Prostate gland (tissue), 2 donors: ENCODE measurements at regions not wholly inside any gene's neighbourhood (a gene's known extent, or its start where the extent isn't known, plus 50 kb on each side); places are given as distances from the start of the nearest gene placed in this dataset.

Experiments used
- DNase-seq: peaks from one replicate; pipeline ENCODE4 v3.0.0-alpha.2; 2019; ENCODE audit warnings: low spot score
- H3K27ac ChIP-seq, 2 donors: fragments of 200-600 bp; sonication (generic); 2 replicates each; pipeline ENCODE4 v1.5.1; 2017 to 2019
- H3K27me3 ChIP-seq: fragments of 200-600 bp; sonication (generic); replicated peaks from 2 replicates; pipeline ENCODE4 v1.5.1; 2019; ENCODE audit not compliant: insufficient read depth
- H3K36me3 ChIP-seq, 2 donors: fragments of 200-600 bp; sonication (generic); 1 replicate in 1 of 2; 2 replicates in 1 of 2; pipeline versions ENCODE4 v1.5.1 to v1.8.1; 2017 to 2019
- H3K4me1 ChIP-seq: fragments of 200-600 bp; sonication (generic); replicated peaks from 2 replicates; pipeline ENCODE4 v1.5.1; 2019
- H3K4me3 ChIP-seq, 2 donors: fragments of 200-600 bp; sonication (generic); 2 replicates each; pipeline ENCODE4 v1.5.1; 2017 to 2019
- H3K9me3 ChIP-seq: fragments of 200-600 bp; sonication (generic); 2 replicates; pipeline ENCODE4 v1.5.1; 2017
- CTCF ChIP-seq, 4 experiments: fragments of 200-600 bp in 2 of 4; fragments of 450-650 bp in 2 of 4; sonication (generic) in 2 of 4; IDR thresholded peaks; 1 replicate in 3 of 4; 2 replicates in 1 of 4; pipeline ENCODE4 v1.5.1; 2016 to 2019; ENCODE audit warnings: antibody characterized with exemption in 4 of 4, mild to moderate bottlenecking in 2 of 4, moderate library complexity in 2 of 4
- POLR2A ChIP-seq: fragments of 450-650 bp; IDR thresholded peaks from one replicate; pipeline ENCODE4 v1.6.1; 2016; ENCODE audit warnings: antibody characterized with exemption, mild to moderate bottlenecking
- POLR2AphosphoS5 ChIP-seq: sonication (generic); formaldehyde crosslinking; IDR thresholded peaks from one replicate; pipeline ENCODE4 v1.6.1; 2017; ENCODE audit warnings: antibody characterized with exemption
- WGBS: methylation state at CpG from one replicate; pipeline ENCODE4 v1.1.5; 2018; 5-methylcytosine and 5-hydroxymethylcytosine counted together
- intact Hi-C: fragments of 100-400 bp; cut with DNase I; formaldehyde crosslinking; loops from one replicate; pipeline ENCODE4 v1.14.2; 2022

GRCh38 chr6:100959280-100959679 is 78.2 kb upstream of the ASCC3 start:
- Histone ChIP-seq H3K36me3 (no peaks in the 10 kb centered on the region), H3K4me1 (no peaks in the 10 kb centered on the region), H3K27me3 (no peaks in the 10 kb centered on the region), H3K27ac (no peak overlapping the region), H3K9me3 (no peaks in the 10 kb centered on the region), H3K4me3 (no peak overlapping the region)
- intact Hi-C loops = no loop called here
- TF ChIP-seq POLR2A (no peak), POLR2AphosphoS5 (no peak), CTCF (IDR thresholded peaks at IDR 0.05) (no peak)
- 90% methylated on average over 3 of the region's 3 CpGs for WGBS
- no peak for DNase-seq

GRCh38 chr6:100962466-100962865 is 81.3 kb upstream of the ASCC3 start:
- Histone ChIP-seq H3K9me3 (no peaks in the 10 kb centered on the region), H3K27me3 (no peaks in the 10 kb centered on the region), H3K27ac (no peak overlapping the region), H3K4me3 (no peak overlapping the region), H3K36me3 (no peaks in the 10 kb centered on the region), H3K4me1 (no peaks in the 10 kb centered on the region)
- 96% methylated on average over 1 of the region's 1 CpG for WGBS
- intact Hi-C loops = no loop called here
- TF ChIP-seq POLR2AphosphoS5 (no peak), CTCF (IDR thresholded peaks at IDR 0.05) (no peak), POLR2A (no peak)
- DNase-seq = no peak

GRCh38 chr6:100965067-100965466 is 83.9 kb upstream of the ASCC3 start:
- no peaks in the 10 kb centered on the region for H3K27me3 ChIP-seq
- no peak overlapping the region for H3K4me3 ChIP-seq
- H3K9me3 ChIP-seq = no peaks in the 10 kb centered on the region
- no peak overlapping the region for H3K27ac ChIP-seq
- DNase-seq = no peak
- intact Hi-C loops = no loop called here
- TF ChIP-seq POLR2A = no peak
- TF ChIP-seq CTCF (IDR thresholded peaks at IDR 0.05) = no peak
- no peak for TF ChIP-seq POLR2AphosphoS5
- no peaks in the 10 kb centered on the region for H3K4me1 ChIP-seq
- H3K36me3 ChIP-seq = no peaks in the 10 kb centered on the region

GRCh38 chr6:100968949-100969348 is 87.8 kb upstream of the ASCC3 start:
- H3K36me3 ChIP-seq = no peaks in the 10 kb centered on the region
- DNase-seq = no peak
- H3K4me3 ChIP-seq = no peak overlapping the region
- intact Hi-C loops = no loop called here
- WGBS = 91% methylated on average over 6 of the region's 6 CpGs
- no peaks in the 10 kb centered on the region for H3K9me3 ChIP-seq
- H3K27me3 ChIP-seq = no peaks in the 10 kb centered on the region
- no peak overlapping the region for H3K27ac ChIP-seq
- H3K4me1 ChIP-seq = no peaks in the 10 kb centered on the region
- no peak for TF ChIP-seq CTCF (IDR thresholded peaks at IDR 0.05)
- no peak for TF ChIP-seq POLR2A
- TF ChIP-seq POLR2AphosphoS5 = no peak

GRCh38 chr6:100979267-100979666 is 98.1 kb upstream of the ASCC3 start:
- H3K4me1 ChIP-seq = no peaks in the 10 kb centered on the region
- intact Hi-C loops = no loop called here
- no peak overlapping the region for H3K4me3 ChIP-seq
- no peaks in the 10 kb centered on the region for H3K9me3 ChIP-seq
- H3K27me3 ChIP-seq = no peaks in the 10 kb centered on the region
- WGBS = 58% methylated on average over 4 of the region's 4 CpGs
- no peak for DNase-seq
- H3K27ac ChIP-seq = no peak overlapping the region
- TF ChIP-seq CTCF (IDR thresholded peaks at IDR 0.05) = no peak
- TF ChIP-seq POLR2AphosphoS5 = no peak
- no peak for TF ChIP-seq POLR2A
- H3K36me3 ChIP-seq = no peaks in the 10 kb centered on the region
